HG03457 (cell line): ENCODE measurements at regions not wholly inside any gene's neighbourhood (a gene's known extent, or its start where the extent isn't known, plus 50 kb on each side); places are given as distances from the start of the nearest gene placed in this dataset.

Experiments used
- ATAC-seq: cut with Tn5 transposase; IDR thresholded peaks from one replicate; pipeline ENCODE4 v1.9.1; 2021; ENCODE audit warnings: moderate number of reproducible peaks; ENCODE audit not compliant: unreplicated experiment

- ATAC-seq = no peak
These were observed 130.5 kb upstream of the ZNF644 start for GRCh38 chr1:91152331-91152730.

- ATAC-seq = no peak
These were observed 129.9 kb upstream of the ZNF644 start for GRCh38 chr1:91151702-91152101.

GRCh38 chr1:91148641-91149069 is 126.8 kb upstream of the ZNF644 start:
- no peak for ATAC-seq

GRCh38 chr1:91141858-91142257 is 120.0 kb upstream of the ZNF644 start:
- no peak for ATAC-seq

GRCh38 chr1:91138959-91139358 is 117.1 kb upstream of the ZNF644 start:
- no peak for ATAC-seq

- ATAC-seq = no peak
These were observed 115.5 kb upstream of the ZNF644 start for GRCh38 chr1:91137173-91137852.

GRCh38 chr1:91135799-91136198 is 114.0 kb upstream of the ZNF644 start:
- ATAC-seq = no peak

GRCh38 chr1:91133248-91133647 is 111.4 kb upstream of the ZNF644 start:
- ATAC-seq = no peak

- ATAC-seq = no peak
These were observed 108.6 kb upstream of the ZNF644 start for GRCh38 chr1:91130256-91130985.

- ATAC-seq = no peak
These were observed 107.6 kb upstream of the ZNF644 start for GRCh38 chr1:91129458-91129857.

GRCh38 chr1:91129017-91129416 is 107.2 kb upstream of the ZNF644 start:
- ATAC-seq = no peak

- ATAC-seq = no peak
These were observed 103.2 kb upstream of the ZNF644 start for GRCh38 chr1:91124989-91125417.

- no peak for ATAC-seq
These were observed 102.6 kb upstream of the ZNF644 start for GRCh38 chr1:91124290-91124985.

- no peak for ATAC-seq
These were observed 101.9 kb upstream of the ZNF644 start for GRCh38 chr1:91123773-91124172.

GRCh38 chr1:91123319-91123718 is 101.5 kb upstream of the ZNF644 start:
- ATAC-seq = no peak

GRCh38 chr1:91122106-91122717 is 100.4 kb upstream of the ZNF644 start:
- ATAC-seq = no peak

- no peak for ATAC-seq
These were observed 99.5 kb upstream of the ZNF644 start for GRCh38 chr1:91121366-91121765.

GRCh38 chr1:91120936-91121335 is 99.1 kb upstream of the ZNF644 start:
- ATAC-seq = no peak

GRCh38 chr1:91120421-91120820 is 98.6 kb upstream of the ZNF644 start:
- no peak for ATAC-seq

GRCh38 chr1:91104712-91105111 is 82.9 kb upstream of the ZNF644 start:
- no peak for ATAC-seq

- ATAC-seq = no peak
These were observed 79.5 kb upstream of the ZNF644 start for GRCh38 chr1:91101328-91101727.
